ENCODE measurements at regions not wholly inside any gene's neighbourhood (a gene's known extent, or its start where the extent isn't known, plus 50 kb on each side); places are given as distances from the start of the nearest gene placed in this dataset.

DNA sequence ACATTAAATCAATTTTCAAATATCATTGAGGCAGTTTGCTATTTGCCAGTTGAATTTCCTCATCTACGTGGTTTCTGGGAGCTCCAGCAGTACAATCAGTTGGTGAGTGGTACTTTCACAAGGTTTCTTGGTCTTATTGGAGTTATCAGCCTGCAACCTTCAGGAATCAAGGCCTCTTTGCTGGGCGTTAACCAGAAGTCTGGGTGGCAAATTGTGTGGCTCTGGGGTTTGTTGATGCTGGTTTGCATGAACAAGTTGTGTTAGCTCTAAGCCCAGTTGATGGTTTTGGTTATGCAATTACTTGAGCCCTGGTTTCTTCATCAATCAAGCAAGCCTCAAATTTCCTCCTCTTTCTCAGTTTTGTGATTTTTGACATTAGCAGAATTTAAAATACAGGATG lies 152.9 kb upstream of the ANKRD55 start:
- ATAC-seq (ENCODE audit: insufficient number of reproducible peaks, low FRiP score, low read depth) (no peak), DNase-seq (ENCODE audit: low spot score) (no peak)
- Histone ChIP-seq H3K36me3 (no peaks in the 10 kb centered on the region), H3K9me3 (no peaks in the 10 kb centered on the region), H3K4me3 (no peak overlapping the region), H3K27me3 (replicated peaks; ENCODE audit: insufficient read depth) (no peaks in the 10 kb centered on the region), H3K27ac (no peak overlapping the region), H3K4me1 (ENCODE audit: control insufficient read depth in 1 of 2, low read depth in 2 of 2) (peaks cover 0 to 6% of the 10 kb centered on the region in 2 donors)
- TF ChIP-seq CTCF (IDR thresholded peaks at IDR 0.05): no peak

GRCh38 chr5:56384186-56384585 lies 151.1 kb upstream of the ANKRD55 start:
- H3K4me1 ChIP-seq (ENCODE audit: control insufficient read depth in 1 of 2, low read depth in 2 of 2): peaks cover 0 to 6% of the 10 kb centered on the region in 2 donors
- no peak for TF ChIP-seq CTCF (IDR thresholded peaks at IDR 0.05)
- H3K9me3 ChIP-seq: no peaks in the 10 kb centered on the region
- H3K36me3 ChIP-seq: no peaks in the 10 kb centered on the region
- no peak overlapping the region for H3K4me3 ChIP-seq
- no peaks in the 10 kb centered on the region for H3K27me3 ChIP-seq (replicated peaks; ENCODE audit: insufficient read depth)
- H3K27ac ChIP-seq: no peak overlapping the region
- DNase-seq (ENCODE audit: low spot score) (no peak), ATAC-seq (ENCODE audit: insufficient number of reproducible peaks, low FRiP score, low read depth) (no peak)

GRCh38 chr5:56383761-56384160 lies 150.6 kb upstream of the ANKRD55 start:
- no peaks in the 10 kb centered on the region for H3K9me3 ChIP-seq
- no peak for DNase-seq (ENCODE audit: low spot score)
- no peaks in the 10 kb centered on the region for H3K36me3 ChIP-seq
- H3K4me1 ChIP-seq (ENCODE audit: control insufficient read depth in 1 of 2, low read depth in 2 of 2): peaks cover 0 to 6% of the 10 kb centered on the region in 2 donors
- no peak overlapping the region for H3K27ac ChIP-seq
- no peak overlapping the region for H3K4me3 ChIP-seq
- no peak for ATAC-seq (ENCODE audit: insufficient number of reproducible peaks, low FRiP score, low read depth)
- no peak for TF ChIP-seq CTCF (IDR thresholded peaks at IDR 0.05)
- no peaks in the 10 kb centered on the region for H3K27me3 ChIP-seq (replicated peaks; ENCODE audit: insufficient read depth)

GRCh38 chr5:56382896-56383295 lies 149.8 kb upstream of the ANKRD55 start:
- Histone ChIP-seq H3K27me3 (replicated peaks; ENCODE audit: insufficient read depth) (no peaks in the 10 kb centered on the region), H3K4me1 (ENCODE audit: control insufficient read depth in 1 of 2, low read depth in 2 of 2) (no peaks in the 10 kb centered on the region), H3K27ac (no peak overlapping the region), H3K36me3 (no peaks in the 10 kb centered on the region), H3K9me3 (no peaks in the 10 kb centered on the region), H3K4me3 (no peak overlapping the region)
- TF ChIP-seq CTCF (IDR thresholded peaks at IDR 0.05): no peak
- no peak for ATAC-seq (ENCODE audit: insufficient number of reproducible peaks, low FRiP score, low read depth)
- DNase-seq (ENCODE audit: low spot score): no peak

DNA sequence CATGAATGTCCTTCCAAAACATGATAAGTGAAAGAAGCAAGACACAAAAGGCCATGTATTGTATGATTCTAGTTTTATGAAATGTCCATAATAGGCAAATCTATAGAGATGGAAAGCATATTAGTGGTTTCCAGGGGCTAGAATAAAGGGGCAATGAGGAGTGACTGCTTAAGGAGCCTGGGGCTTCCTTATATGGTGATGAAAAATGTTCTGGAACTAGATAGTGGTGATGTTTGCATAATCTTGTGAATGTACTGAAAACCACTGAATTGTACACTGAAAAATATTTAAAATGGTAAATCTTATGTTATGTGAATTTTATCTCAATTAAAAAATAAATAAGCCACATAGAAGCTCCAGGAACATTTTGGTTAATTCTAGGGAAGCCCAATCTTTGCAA lies 144.4 kb upstream of the ANKRD55 start:
- ATAC-seq (ENCODE audit: insufficient number of reproducible peaks, low FRiP score, low read depth): no peak
- Histone ChIP-seq H3K36me3 (no peaks in the 10 kb centered on the region), H3K27ac (no peak overlapping the region), H3K4me1 (ENCODE audit: control insufficient read depth in 1 of 2, low read depth in 2 of 2) (peaks cover 0 to 7% of the 10 kb centered on the region in 2 donors), H3K27me3 (replicated peaks; ENCODE audit: insufficient read depth) (no peaks in the 10 kb centered on the region), H3K4me3 (no peak overlapping the region), H3K9me3 (no peaks in the 10 kb centered on the region)
- no peak for TF ChIP-seq CTCF (IDR thresholded peaks at IDR 0.05)
- DNase-seq (ENCODE audit: low spot score): no peak

All from thoracic aorta (tissue), 2 donors.